H1 (cell line): ENCODE measurements at regions not wholly inside any gene's neighbourhood (a gene's known extent, or its start where the extent isn't known, plus 50 kb on each side); places are given as distances from the start of the nearest gene placed in this dataset.

Experiments used
- BCL11A ChIP-seq, 2 experiments: IDR thresholded peaks; one replicate each; pipeline ENCODE4 v1.6.1; 2011; ENCODE audit warnings: low read depth in 2 of 2, low read length in 2 of 2, mild to moderate bottlenecking in 2 of 2
- CHD1 ChIP-seq: IDR thresholded peaks from 2 replicates; pipeline ENCODE4 v1.6.1; 2012; ENCODE audit warnings: low read depth, low read length, improper control_type of control experiment
- FOSL1 ChIP-seq: IDR thresholded peaks from 2 replicates; pipeline ENCODE4 v1.6.1; 2011; ENCODE audit warnings: mild to moderate bottlenecking, low read depth, low read length, moderate library complexity; ENCODE audit not compliant: insufficient read depth
- GTF2F1 ChIP-seq: IDR thresholded peaks from 2 replicates; pipeline ENCODE4 v1.6.1; 2012; ENCODE audit warnings: low read depth, low read length, improper control_type of control experiment, borderline replicate concordance
- NANOG ChIP-seq: IDR thresholded peaks from 2 replicates; pipeline ENCODE4 v1.6.1; 2011; ENCODE audit warnings: low read length, low read depth, mild to moderate bottlenecking, inconsistent platforms; ENCODE audit not compliant: insufficient read depth, poor library complexity, severe bottlenecking
- SIN3A ChIP-seq, 2 experiments: IDR thresholded peaks in 1 of 2; conservative IDR thresholded peaks in 1 of 2; 2 replicates each; pipeline ENCODE4 v1.6.1; 2011 to 2012; ENCODE audit warnings: low read length in 2 of 2, improper control_type of control experiment in 1 of 2, low read depth in 1 of 2, mild to moderate bottlenecking in 1 of 2
- SIX5 ChIP-seq: IDR thresholded peaks from 2 replicates; pipeline ENCODE4 v1.6.1; 2011; ENCODE audit warnings: mild to moderate bottlenecking, low read depth, low read length

GRCh38 chr2:156915332-156915731 is 342.2 kb upstream of the GALNT5 start (continued):
- TF ChIP-seq SIN3A (conservative IDR thresholded peaks at IDR 0.05 in 1 of 2, IDR thresholded peaks at IDR 0.05 in 1 of 2; ENCODE audit: low read depth in 1 of 2, low read length in 2 of 2) = no peak
- no peak for TF ChIP-seq FOSL1
- TF ChIP-seq CHD1 = no peak
- TF ChIP-seq GTF2F1 = no peak
- TF ChIP-seq SIX5 = no peak
- no peak for TF ChIP-seq BCL11A (IDR thresholded peaks at IDR 0.05; ENCODE audit: low read depth in 2 of 2, low read length in 2 of 2)
- no peak for TF ChIP-seq NANOG
